Left colon (tissue), 2 donors: ENCODE measurements at regions not wholly inside any gene's neighbourhood (a gene's known extent, or its start where the extent isn't known, plus 50 kb on each side); places are given as distances from the start of the nearest gene placed in this dataset.
"Not testable (repeated sequence)": the region's sequence is repeated elsewhere in the genome, so short reads cannot be mapped to it uniquely, and the experiment has no call there.

Experiments used
- ATAC-seq: fragments of 200-7000 bp; cut with Tn5 transposase; one replicate; pipeline ENCODE4 v1.9.1; 2020; ENCODE audit warnings: mild to moderate bottlenecking, moderate library complexity
- DNase-seq, 2 donors: peaks; one replicate each; pipeline ENCODE4 v3.0.0-alpha.2; 2020
- intact Hi-C, 2 donors: fragments of 100-400 bp; cut with DNase I in 1 of 2; cut with micrococcal nuclease in 1 of 2; formaldehyde crosslinking; loops; one replicate each; pipeline versions ENCODE4 v1.11.2 to v1.14.0; 2022; cut with DNase I, micrococcal nuclease
- donor health status: DM: no; HTN: no; CAD: no.
- donor health status: DM: yes; HTN: yes; CAD: no.

DNA sequence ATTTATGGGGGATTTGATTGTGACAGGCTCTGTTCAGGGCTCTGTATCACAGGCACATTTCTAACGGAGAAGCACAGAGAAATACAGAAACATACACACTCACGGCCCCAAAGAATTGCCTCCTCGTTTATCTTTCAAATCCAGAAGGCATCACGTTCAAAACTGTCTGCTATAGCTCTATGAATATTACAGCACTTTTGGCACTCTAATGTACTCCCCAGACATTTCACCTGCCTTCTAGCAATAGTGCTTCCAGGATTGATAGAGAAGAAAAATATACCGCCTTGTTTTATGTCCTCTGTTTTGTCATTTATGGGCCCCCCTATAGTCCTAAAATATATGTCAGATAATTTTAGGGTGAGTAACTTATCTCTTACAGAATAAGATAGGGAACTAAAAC is 947.5 kb downstream of the ANKRD7 start:
- DNase-seq (no peak), ATAC-seq (no peak)
- intact Hi-C loops: no loop called here

DNA sequence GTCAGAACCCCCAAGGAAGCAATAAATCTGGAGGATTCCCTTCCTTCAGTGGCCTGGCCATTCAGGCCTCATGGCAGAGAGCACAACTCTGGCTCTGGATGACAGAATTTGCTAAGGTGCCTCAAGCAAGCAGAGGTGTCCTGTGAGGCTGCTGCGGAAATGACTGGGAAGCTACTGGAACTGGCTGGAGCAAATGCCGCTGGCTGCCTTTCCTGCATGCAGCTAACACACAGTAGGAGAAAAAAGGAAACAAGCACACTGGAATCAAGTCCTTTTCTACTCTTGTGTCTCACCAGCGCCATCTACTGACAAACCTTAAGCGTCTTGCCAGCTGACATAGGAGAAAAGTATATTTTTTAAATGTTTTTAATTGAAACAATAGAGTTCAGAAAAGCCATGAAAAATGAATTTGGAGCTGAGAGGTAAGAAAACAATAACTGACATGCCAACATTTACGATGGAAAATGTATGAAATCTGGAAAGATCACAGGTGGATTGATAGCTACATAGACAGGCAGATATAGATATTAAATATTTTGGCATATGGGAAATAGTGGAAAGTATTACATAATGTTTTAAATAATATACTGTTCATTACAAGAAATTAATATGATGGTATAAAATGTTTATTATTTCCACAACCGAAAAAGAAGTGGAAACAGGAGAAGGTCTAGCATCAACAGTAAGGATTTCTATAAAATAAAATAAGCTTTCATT is 951.6 kb downstream of the ANKRD7 start:
- no peak for ATAC-seq
- peak in 1 of 2 donors; percentile 34 for DNase-seq
- intact Hi-C loops: no loop called here

DNA sequence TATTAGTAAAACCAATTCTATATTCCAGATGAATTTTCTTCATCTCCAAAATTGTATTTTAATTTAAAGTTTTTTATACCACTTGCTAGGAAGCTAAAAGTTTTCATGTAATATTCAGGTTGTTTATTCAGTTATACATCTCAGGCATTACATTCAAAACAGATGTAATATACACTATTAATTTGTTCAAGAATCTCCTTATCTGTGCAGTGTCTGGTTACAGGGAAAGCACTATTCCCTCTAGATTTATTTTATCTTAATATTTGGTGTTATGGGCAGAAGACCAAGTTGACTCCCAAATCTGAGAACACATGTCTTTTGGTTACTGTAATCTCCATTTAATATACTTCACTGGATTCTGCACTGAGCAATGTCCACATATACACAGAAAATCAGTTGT is 953.4 kb downstream of the ANKRD7 start:
- ATAC-seq: no peak
- no peak for DNase-seq
- intact Hi-C loops: no loop called here

DNA sequence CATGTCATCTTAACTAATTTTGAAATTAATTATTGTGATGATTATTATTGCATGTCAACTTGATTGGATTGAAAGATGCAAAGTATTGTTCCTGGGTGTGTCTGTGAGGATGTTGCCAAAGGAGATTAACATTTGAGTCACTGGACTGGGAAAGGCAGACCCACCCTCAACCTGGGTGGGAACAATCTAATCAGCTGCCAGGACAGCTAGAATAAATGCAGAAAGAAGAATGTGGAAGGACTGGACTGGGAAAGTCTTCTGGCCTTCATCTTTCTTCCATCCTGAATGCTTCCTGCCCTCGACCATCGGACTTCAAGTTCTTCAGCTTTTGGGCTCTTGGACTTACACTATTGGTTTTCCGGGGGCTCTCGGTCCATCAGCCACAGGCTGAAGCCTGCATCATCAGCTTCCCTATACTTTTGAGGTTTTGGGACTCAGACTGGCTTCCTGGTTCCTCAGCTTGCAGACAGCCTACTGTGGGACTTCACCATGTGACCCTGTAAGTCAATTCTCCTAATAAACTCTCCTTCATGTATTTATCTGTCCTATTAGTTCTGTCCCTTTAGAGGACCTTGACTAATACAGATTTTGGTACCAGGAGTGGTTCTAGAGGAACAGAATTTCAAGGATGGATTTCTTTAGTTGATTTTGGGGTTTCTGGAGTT is 959.8 kb downstream of the ANKRD7 start:
- ATAC-seq (no peak), DNase-seq (no peak)
- intact Hi-C loops: no loop called here

DNA sequence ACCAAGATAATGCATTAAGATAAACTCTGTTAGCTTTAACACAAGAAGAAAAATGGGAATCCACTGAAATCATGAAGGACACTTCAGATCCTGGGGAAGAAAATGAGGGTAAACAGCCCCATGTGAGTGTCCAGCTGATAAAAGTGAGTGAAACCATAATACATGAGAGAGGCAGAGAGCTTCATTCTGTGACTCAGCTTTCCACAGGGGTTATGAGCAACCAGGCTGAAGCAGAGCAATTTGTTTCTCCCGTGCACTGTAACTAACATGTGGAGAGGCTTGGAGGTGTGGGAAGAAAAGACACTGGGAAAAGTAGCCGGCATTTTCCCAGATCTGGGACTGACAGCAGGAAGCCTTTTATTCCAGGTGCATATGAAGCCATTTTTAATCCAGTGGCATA is 971.7 kb downstream of the ANKRD7 start:
- no peak for ATAC-seq
- DNase-seq: no peak
- intact Hi-C loops: no loop called here

DNA sequence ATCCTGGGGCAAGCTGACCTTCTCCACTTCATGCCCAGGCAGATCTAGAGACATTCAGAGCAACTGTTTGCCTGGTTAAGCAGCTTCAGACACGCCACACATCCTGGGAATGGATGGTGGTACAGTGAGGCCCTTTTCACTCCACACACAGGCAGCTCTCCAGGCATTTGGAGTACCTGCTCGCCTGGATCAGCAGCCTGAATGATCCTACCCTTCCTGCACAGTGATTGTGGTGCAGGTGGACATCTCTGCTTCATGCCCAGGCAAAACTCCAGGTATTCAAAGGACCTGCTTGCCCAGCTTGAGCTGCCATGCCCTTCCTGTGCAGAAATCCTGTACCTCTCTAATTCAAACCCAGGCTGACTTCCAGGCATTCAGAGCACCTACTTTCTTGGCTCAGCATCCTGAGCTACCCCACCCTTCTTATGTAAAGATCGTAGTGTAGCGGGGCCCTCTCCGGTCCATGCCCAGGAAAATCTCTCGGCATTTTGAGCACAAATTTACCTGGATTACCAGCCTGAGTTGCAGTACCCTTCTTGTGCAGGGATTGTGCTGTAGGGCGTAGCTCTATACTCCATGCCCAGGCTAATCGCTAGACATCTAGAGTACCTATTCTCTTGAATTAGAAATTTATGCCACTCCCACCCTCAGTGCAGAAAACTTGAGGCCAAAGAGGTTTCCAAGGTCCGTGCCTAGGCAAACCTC is 972.8 kb downstream of the ANKRD7 start:
- intact Hi-C loops: no loop called here
- DNase-seq (no peak), ATAC-seq (no peak)

DNA sequence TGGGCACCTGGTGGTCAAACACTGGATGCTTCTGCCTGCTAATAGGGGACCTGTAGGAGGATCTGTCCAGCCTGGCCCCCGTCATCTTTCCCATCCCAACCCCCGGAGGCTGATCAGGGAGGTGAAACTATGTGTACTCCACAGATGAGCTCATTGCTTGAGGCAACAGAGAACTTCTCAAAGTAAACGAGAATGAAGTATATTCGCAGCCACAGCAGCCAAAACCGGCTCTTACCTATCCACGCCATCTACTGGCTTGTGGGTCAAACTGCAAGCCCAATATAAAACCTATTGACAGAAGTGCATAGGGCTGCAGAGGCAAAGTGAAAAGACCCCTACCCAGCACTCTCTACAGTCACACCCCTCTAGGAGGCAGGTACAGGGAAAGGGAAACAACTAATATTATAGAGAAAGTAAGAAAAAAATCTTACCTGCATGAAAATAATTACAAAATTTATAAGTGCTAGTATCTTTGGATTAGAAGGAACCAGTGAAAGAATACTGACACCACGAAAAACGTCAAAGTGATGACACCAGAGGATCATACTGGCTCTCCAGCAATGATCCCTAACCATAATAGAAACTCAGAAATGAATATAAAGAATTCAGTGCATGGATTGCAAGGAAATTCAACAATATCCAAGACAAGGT is 973.5 kb downstream of the ANKRD7 start:
- DNase-seq (peak in 1 of 2 donors; percentile 19), ATAC-seq (peak; percentile 39)
- intact Hi-C loops: no loop called here

DNA sequence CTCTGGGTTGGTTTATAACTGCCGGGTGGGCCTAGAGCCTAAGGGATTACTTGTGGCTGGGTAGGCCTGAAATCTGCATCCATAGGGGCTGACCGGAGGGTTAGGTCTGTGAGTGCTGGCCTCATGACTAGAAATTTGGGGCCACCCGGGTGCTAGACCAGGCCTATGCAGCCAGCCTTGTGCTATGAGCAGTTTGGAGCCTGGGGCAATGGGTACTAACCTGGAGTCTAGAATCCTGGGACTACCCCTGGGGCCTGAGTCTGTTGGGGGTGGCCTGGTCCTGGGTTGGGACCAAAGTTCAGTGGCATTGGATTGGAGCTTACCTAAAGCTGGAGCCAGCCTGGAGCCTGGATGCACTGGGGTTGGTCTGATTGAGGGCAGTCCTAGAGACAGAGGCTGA is 995.2 kb downstream of the ANKRD7 start:
- ATAC-seq: no peak
- no peak for DNase-seq
- intact Hi-C loops: no loop called here

DNA sequence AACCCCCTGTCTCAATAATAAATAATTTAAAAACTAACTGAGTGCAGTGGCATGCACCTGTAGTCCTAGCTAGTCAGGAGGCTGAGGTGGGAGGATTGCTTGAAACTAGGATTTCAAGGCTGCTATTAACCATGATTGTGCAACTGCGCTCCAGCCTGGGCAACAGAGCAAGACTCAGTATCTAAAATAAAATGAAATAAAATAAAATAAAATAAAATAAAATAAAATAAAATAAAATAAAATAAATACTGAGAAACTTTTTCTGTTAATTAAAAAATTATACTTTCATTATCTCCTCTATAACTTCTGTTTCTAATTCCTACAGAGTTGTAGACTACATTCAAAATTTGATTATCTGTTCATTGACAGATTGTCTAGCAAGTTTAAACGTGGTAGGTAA is 999.4 kb downstream of the ANKRD7 start:
- intact Hi-C loops: no loop called here
- ATAC-seq (no peak), DNase-seq (no peak)

DNA sequence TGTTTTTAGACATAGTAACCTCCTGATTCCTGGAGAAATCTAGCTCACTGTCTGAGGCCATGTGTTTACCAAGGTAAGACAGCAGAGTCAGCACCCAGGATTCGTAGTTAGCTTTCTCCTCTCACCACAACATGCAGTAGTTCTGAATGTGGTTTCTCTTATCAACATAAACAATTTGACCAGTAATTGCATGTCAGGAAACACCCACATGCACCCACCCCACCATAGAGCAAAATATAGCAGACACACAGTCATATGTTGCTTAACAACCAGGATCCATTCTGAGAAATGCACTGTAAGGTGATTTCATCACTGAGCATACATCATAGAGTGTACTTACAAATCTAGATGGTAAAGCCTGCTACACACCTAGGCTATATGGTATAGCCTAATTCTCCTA is 1004.0 kb downstream of the ANKRD7 start:
- ATAC-seq: no peak
- no peak for DNase-seq
- intact Hi-C loops: no loop called here

DNA sequence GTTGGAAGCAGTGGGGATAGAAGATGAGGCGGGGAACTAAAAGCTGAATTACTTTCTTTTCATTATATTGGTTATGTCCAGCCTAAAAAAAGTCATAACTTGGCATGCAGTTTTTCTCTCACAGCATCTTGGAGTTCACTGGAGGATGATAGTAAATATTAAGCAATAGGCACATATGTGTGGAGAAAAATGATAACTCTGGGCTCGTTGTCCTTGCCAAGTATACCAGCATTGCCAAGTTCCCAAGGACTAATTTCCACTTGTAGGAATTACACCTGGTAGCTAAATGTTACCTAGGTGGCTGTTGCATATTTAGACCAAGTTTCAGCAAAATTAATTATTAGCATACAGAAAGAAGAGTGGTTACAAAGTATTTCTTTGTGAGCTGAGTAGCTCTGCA is 1007.6 kb downstream of the ANKRD7 start:
- no peak for ATAC-seq
- DNase-seq: no peak
- intact Hi-C loops: no loop called here

DNA sequence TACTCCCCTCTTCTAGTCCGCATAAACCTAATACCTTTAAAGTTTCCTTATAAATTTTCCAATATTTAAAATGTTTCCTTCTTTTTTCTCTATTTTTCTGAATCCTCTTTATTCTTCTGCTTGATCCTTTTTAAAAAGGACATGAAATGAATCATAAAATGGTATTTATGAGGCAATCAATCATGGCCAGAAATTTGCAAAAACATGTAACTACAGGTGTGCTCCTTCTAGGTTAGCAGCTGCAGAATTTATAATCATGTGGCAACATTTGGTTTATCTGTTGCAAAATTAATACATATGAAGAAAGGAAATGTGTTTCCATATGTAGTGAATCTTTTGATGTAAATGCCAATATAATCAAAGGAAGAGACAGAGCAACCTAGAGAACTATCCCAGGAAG is 1008.5 kb downstream of the ANKRD7 start:
- ATAC-seq (no peak), DNase-seq (no peak)
- intact Hi-C loops: no loop called here

DNA sequence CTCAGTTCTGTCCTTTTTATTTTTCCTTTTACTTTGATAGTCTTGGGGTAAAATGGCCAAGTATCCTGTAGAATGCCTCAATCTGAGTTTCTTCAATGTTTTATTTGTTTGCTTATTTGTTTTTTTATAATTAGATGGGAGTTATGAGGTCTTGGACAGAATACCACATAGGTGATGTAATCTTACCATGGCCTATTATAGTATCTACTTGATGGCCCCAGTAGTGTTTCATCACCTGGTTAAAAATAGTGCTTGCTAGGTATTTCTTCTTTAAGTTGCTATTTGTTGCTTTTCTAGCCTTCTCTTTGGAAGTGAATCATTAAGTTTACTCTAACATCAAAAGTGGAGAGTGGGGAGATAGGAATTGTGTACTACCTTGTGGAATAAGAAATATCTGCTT is 1020.0 kb upstream of the KCND2 start:
- intact Hi-C loops: no loop called here
- ATAC-seq (no peak), DNase-seq (no peak)

DNA sequence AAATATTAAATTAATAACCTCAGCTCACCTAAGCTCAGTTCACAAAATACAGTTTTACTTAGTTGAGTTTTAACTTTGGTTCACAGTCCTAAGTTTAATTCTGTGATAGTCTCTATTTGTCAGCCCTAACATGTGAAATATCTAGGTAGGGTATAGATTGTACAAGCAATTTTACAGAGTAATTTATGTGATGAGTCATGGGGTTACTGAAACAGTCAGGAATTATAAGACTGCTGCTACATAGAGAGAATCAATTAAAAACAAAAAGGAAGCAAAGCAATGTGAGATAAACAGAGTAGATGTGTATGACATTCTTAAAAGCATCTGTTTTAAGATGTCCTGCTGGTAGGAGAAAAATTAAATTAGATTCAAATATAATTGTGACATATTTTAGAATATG is 1018.2 kb upstream of the KCND2 start:
- DNase-seq (no peak), ATAC-seq (no peak)
- intact Hi-C loops: no loop called here

DNA sequence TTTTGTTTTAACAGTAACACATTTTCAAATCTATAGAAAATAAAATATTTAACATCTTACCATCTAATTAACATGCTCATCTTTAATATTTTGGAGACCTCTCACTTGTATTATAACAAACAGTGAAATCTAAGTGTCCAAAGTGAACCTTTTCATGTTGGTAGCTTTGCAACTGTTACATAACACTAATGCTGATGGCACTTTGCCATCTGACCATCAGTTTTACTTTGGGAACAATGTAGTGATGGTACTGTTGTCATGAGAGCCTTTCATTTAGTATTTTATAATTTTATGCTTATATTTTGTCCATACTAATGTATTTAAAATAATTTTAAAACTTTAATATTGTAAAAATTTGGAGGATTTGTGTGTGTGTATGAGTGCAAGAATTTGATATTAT is 1017.0 kb upstream of the KCND2 start:
- ATAC-seq: no peak
- no peak for DNase-seq
- intact Hi-C loops: no loop called here

DNA sequence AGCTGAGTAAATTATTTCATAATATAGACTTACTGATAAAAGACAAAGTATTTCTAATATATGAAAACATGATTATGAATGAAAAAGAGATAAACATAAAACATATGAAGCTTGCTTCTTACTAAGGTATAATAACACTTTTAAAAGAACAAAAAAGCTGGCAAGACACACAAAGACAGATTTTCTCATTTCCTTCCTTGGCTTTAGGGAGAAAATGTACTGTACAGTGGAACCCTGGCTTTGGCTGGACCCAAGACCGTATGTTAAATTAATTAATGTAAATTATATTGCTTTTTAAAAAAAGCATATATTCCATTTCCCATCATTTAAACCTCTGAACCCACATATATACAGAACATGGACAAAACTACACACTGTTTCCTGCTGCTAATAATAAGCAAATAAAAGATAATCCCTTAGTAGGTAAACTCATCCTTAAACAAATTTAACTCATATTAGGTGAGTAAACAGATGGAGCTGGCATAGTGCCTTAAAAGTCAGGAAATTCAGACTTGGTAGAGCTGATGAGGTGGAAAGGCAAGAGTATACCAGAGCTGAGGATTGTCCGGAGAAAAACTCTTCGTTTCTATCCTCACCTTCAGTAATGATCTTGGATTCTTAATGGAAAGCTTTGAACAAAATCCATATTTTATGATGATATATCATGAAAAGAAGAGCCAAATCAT is 1016.4 kb upstream of the KCND2 start:
- ATAC-seq (no peak), DNase-seq (no peak)
- intact Hi-C loops: no loop called here

DNA sequence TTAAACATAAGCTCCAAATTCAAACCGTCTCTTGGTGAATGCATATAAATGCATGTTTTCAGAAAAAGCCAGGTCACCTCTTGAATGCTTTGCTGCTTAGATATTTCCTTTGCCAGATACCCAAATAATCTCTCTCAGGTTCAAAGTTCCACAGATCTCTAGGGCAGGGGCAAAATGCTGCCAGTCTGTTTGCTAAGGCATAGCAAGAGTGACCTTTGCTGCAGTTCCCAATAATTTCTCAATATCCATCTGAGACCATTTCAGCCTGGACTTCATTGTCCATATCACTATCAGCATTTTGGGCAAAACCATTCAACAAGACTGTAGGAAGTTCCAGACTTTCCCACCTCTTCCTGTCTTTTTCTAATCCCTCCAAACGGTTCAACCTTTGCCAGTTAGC is 1006.2 kb upstream of the KCND2 start:
- intact Hi-C loops, DNase-seq, ATAC-seq: not testable (repeated sequence)

DNA sequence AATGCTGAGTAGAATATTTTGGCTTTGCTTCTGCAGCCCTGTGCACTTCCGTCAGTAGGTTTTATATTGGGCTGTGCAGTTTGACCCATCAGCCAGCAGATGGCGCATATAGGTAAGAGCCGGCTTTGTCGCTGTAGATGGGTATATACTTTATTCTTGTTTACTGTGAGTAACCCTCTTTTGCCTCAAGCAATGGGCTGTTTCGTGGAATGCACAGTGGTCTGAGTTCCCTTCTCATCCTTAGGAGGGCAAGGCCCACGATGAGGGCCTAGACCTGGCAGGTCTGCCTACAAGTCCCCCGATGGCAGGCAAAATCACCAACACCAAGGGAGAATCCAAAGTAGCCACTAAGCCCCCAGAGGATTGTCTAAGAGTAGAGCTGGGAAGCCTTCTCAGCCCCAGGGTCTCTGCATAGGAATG is 1002.9 kb upstream of the KCND2 start:
- DNase-seq (peak; percentile 10 to 23), ATAC-seq (peak; percentile 64)
- intact Hi-C loops: no loop called here

DNA sequence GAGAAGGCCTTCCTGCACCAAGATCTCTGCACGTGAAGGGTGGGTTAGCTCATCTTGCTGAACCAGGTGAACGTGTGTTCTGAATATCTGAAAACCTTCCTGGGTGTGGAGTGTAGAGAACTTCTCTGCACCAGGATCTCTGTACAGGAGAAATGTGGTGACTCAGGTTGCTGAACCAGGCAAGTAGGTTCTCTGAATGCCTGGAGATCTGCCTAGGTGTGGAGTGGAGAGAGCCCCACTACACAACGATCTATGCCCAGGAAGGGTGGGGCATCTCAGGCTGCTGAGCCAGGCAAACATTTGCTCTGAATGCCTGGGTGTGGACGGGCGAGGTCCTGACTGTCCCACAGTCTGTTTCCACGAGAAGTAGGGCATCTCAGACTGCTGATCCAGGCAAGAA is 1002.3 kb upstream of the KCND2 start:
- intact Hi-C loops: no loop called here
- peak; percentile 60 for ATAC-seq
- DNase-seq: peak in 1 of 2 donors; percentile 11
